DMS153 treated with DMSO at 0.1 percent for 48 hours (cell line): ENCODE measurements at regions not wholly inside any gene's neighbourhood (a gene's known extent, or its start where the extent isn't known, plus 50 kb on each side); places are given as distances from the start of the nearest gene placed in this dataset.

Source experiments
- DNase-seq: peaks from one replicate; lab custom pipeline; 2025; ENCODE audit not compliant: unreplicated experiment; lab: John Stamatoyannopoulos, UW

DNA sequence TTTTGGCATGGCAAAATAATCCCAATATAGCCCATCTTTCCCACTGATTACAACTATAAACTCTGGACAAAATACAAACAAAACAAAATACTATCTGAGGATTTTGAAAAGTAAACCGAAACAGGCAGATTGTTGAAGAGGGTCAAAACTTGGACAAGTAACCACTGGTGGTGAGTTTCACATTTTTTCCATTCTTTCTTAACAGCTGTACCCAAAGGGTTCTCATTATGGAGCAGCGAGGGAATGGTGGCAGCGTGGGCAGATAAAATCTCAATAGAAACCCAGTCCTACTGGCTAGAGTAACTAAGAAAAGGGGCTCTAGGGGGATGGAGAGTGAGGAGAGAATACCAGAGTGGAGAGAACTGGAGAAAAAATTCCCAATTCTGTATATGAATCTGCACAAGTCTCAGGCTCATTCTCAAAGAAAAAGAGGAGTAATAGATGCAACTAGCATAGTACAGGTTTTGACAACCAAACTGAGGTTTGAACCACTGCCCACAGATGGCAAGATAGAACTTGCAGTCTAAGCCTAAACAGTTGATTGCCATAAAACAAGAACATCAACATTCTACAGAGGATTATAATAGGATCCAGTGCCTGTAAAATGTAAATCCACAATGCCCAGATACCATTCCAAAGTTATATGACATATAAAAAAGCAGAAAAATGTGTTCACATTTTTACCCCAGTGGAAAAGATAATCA lies 284.5 kb downstream of the KCNRG start:
- DNase-seq = no peak

DNA sequence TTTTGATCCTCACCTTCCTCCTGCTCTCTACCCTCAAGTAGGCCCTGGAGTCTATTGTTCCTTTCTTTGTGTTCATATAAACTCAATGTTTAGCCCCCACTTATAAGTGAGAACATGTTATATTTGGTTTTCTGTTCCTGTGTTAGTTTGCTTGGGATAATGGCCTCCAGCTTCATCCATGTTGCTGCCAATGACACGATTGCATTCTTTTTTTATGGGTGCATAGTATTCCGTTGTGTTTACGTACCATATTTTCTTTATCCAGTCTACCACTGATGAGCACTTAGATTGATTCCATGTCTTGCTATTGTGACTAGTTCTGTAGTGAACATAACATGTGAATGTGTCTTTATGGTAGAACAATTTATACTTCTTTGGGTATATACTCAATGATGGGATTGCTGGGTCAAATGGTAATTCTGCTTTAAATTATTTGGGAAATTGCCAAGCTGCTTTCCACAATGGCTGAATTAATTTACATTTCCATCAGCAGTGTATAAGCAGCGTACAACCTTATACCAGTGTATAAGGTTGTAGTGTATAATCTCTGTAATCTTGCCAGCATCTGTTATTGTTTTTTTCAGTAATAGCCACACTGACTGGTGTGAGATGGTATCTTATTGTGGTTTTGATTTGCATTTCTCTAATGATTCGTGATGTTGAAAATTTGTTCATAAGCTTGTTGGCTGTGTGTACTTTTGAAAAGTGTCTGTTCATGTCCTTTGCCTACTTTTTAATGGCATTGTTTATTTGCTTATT lies 288.9 kb downstream of the KCNRG start:
- no peak for DNase-seq

DNA sequence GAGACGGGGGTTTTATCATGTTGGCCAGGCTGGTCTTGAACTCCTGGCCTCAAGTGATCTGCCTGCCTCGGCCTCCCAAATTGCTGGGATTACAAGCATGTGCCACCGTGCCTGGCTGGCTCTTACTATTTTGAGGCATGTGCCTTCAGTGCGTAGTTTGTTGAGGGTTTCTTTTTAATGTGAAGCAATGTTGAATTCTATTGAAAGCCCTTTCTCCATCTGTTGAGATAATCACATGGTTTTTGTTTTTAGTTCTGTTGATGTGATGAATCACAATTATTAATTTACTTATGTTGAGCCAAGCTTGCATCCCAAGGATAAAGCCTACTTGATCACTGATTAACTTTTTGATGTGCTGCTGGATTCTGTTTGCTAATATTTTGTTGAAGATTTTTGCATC lies 290.9 kb downstream of the KCNRG start:
- DNase-seq = no peak

DNA sequence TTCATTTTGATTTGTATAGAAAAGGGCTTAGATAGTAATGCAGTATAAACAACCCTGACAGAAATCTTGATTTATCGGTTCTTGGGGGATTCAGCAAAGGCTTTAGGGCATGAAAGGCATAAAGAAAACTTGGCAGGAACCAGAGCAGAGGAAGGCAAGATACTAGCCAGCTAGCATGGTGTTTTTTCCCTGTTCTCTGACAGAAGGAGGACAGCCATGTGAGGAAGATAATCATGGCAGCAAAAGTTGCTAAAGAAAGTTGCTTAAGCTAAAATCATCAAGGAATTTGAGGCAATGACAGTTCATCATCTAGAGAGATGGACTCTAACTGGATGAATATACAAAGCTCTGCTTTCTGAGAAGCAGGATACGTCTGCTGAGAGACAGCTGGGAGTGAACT lies 294.1 kb downstream of the KCNRG start:
- DNase-seq = no peak

DNA sequence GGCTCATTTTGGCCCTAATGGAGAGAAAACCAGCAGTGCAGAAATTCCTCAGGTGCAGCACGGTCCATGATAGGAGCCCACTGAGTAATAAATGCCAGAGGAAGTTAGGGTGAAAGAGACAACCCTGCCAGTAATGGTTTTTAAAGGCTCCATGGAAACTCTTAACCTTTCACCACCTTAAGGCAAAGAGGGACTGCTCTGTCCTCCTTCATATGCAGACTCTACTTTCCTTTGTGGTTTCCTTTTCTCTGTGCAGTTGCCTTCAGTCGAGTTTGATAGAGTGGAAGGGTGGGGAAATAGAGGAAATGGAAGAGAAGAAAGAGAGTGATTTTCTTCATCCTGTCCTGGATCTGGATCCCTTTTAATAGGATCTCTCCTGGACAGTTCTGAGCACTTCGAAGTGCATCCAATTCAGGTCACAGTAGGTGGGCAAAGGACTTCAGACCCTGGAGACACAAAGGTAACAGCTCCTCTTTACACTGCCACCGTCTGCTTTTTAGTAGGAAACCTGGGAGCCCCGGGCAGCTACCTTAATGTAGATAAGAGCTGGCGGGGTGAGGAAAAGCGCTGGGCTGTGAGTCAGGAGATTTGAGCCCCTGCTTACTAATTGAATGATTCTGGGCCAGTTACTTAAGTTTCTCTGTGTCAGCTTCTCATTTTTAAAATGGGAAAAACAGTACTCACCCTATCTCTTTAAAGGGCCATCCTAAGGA lies 294.8 kb downstream of the KCNRG start:
- DNase-seq = no peak

DNA sequence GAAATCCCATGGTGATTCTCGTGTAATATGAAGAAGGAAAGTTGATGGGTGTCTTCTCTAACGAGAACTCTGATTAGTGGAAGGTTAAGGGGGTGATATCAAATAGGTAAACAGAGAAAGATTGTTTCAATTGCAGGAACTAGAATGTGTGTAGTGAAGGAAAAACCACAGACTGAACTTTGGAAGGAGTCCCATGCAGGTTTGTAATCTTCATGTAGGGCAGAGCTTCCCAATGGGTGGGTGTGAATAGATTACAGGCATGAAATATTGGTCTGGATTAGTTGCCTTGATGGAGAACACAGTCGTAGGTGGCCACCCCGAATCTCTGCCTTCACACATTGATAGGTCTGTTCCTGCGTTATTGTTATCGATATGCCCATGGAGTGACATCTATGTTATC lies 295.5 kb downstream of the KCNRG start:
- DNase-seq = no peak

DNA sequence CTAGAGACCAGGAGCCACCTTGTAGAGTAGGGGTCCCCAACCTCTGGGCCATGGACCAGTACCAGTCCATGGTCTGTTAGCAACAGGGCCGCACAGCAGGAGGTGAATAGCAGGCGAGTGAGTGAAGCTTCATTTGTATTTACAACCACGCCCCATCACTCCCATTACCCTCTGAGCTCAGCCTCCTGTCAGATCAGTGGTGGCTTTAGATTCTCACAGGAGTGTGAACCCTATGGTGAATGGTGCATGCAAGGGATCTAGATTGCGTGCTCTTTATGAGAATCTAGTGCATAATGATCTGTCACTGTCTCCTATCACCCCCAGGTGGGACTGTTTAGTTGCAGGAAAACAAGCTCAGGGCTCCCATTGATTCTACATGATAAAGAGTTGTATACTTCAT lies 303.6 kb downstream of the KCNRG start:
- DNase-seq = no peak

DNA sequence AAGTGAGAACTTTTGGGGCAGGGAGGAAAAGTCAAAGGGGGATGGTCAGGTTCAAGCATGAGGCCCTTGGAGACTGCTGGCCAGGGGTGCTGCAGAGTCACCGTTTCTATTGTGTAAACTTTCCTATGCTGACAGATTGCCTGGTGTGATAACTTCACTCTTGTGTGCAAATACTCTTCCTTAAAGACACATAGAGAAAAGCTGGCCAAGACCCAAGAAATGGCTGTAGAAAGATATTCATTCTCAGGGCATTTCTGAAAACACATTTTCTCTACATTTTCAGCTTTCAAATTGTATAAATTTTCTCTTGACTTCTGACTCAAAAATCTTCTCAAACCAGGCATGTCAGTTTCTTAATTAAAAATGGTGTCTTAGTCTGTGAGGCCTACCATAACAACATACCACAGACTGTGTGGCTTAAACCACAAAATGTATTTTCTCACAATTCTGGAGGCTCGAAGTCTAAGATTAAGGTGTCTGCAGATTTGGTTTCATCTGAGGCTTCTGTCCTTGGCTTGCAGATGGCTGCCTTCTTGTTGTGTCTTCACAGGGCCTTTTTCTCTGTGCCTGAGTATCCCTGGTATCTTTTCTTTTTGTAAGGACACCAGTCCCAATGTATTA lies 304.5 kb downstream of the KCNRG start:
- DNase-seq = no peak

DNA sequence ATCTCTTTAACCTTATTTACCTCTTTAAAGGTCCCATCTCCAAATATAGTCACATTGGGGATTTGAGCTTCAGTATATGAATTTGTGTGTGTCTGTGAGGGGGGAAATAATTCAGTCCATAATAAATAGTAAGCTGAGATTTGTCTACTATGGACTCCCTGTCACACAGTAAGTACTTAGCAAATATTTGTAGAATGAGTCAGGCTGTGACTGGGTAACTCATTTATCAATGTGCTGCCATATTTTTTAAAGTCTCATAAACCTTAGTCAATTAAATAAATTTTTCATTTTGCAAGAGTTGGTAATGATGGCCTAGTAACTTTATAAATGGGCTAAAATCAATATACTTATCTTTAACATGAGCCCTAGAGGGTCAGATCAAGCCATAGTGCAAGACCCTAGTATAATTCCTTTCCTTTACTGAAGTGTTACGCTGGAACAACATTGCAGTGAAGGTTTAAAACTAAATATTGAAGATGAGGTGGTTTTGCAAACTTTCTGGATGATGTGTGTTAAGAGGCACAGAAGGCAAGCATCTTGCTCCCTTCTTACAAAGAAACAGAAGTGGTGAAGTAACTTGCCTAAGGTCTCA lies 305.1 kb downstream of the KCNRG start:
- DNase-seq = no peak

DNA sequence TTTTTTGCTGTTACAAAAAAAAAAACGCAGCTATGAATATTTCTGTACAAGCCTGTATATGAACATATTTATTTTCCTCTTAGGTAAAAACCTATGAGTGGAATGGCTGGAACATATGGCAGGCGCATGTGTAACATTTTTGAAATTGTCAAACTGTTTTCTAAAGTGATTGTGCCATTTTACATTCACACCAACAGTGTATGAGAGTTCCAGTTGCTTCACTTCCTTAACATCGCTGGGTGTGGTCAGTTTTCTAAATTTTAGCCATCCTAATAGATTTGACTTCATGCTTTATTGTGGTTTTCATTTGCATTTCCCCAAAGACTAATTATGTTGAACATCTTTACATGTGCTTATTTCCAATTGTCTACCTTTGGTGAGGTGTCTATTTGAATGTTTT lies 306.8 kb downstream of the KCNRG start:
- no peak for DNase-seq

DNA sequence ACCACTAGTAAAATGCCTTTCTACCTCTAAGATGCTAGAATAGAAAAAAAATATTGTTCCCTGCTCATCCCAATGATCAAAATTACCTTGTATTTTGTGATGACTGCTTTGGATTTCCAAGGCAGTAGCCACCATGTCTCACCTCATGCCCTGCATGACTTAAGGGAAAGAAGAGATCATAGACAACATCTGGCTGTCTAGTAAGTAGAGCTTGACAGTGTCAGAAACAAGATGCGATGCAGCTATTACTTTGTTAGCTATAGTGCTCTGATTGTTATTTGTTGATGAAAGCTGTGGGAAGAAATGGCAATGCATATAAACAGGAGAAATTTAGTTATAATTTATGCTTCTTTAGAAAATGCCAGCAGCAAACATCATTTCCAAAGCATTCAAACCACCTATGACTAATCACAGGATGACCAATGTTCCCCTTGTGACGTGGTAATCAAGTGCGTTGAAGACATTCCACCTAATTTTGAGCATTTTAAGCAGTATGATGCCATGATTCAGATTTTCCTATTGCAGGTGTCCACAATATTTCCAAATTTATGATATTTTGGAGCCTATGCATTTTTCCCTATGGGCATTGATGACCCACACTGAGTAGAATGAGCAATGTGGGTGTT lies 308.3 kb downstream of the KCNRG start:
- DNase-seq = no peak

DNA sequence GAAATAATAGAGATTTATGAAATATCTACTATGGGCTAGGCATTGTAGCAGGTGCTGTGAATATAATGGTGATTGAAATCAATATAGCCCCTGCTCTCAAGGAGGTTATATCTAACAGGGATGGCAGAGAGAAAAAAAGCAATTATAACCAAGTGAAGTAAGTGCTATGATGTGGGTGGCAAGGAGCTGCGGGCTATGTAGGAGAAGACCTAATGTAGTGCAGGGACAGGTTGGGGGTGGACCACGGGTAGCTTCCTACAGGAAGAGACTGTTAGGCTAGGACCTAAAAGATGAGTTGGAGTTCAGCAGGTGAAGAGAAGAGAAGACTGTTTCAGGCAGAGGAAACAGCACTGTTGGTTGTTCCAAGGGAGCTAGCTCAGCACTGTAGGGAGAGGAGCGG lies 311.0 kb downstream of the KCNRG start:
- DNase-seq = no peak

DNA sequence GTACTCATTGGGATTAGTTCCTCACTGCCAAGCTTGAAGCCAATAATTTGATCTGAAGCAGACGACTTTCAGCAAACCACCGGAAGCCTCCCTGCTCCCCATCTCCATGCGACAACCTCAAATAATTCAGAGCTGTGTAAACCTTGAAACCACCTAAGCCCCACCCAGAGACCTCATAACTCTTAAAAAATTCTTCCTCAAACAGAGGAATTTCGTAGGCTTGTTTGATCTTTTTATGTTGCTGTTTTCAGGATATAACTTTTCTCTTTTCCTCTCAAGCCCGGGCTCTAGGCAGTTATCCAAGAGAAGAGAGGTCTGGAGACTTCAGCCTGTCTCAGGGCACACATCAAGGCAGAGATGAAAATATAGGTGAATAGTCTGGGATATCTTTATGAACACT lies 311.6 kb downstream of the KCNRG start:
- no peak for DNase-seq

DNA sequence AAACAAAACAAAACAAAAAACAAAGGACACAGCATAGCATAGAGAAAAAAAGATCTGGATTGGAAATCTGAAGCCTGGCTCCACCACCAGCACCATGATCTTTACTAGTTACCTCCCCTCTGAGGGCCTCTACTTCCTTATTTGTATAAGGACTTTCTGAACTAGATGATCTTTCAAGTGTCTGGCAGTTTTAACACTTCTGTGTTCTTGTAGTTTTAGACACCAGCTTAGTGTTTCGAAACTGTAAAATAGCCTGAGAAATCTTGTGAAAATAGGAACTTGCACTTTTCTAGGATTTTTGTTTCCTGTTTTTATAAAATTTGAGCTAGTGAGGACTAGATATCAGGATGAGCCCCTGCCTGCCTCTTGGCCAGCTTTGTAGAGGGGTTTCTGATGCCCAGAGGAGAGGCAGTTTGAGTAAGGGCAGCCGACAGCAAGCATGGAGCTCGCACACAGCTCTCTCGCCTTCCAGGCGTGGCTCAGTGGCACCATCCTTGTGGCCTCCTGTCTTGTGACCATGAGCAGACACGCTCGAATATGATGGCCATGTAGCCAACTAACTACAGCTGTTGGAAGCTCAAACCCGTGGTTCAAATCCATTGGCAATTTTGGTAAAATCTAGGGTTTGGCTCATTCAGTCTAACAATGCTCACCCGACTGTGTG lies 319.0 kb downstream of the KCNRG start:
- DNase-seq = no peak

DNA sequence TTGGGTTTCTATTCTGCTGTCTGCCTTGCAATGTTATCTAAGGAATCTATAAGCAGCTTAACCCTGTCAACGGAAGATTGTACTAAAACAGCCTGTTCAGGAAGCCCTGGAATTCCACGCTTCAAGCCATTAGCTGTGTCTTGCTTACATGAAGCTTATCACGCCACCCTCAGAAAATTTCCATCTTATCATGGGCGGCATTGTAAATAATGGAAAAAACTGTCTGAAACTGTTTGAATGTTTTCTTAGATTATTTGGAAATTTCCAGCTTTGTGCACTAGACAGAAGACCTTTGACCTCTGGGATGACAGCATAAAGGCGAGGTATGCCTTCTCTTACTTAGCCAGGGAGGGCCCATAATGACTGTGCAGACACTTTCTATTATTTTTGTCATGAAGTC lies 319.7 kb downstream of the KCNRG start:
- DNase-seq = no peak

DNA sequence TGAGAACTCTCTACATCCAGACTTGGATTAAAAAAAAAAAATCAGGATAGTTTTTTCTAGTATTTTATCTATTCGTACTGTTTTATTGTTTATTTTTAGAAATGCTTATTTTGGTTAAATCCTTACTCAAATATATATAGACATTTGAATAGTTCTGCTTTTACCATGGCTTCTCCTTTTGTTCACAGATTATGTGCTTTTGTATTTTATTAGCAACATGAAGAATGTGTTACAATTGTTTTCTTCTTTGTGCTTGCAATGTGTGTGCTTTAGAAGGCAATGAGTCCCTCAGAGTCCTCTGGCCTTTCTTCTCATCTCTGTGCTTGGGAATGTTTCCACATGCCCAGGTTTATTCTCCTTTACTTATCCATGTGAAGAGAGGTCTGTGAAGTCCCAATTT lies 324.0 kb downstream of the KCNRG start:
- DNase-seq = no peak

DNA sequence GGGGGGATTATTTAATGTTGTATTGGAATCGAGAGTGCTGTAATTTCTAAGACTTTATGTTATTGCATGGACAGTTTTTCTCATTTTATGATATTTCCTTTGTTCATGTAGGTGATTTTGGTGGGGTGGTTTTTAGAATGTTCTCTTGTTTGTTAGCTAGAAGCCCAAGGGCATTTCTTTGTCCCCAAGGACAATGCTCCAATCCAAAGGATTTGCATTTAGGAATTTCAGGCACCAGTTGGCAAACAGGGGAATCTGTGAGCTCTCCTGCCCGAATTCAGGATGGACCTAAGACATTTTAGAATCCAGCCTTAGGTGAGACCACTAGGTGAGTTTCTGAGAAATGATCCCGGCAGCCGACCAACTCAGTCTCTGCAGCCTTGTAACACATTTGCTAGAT lies 324.9 kb downstream of the KCNRG start:
- DNase-seq = no peak

DNA sequence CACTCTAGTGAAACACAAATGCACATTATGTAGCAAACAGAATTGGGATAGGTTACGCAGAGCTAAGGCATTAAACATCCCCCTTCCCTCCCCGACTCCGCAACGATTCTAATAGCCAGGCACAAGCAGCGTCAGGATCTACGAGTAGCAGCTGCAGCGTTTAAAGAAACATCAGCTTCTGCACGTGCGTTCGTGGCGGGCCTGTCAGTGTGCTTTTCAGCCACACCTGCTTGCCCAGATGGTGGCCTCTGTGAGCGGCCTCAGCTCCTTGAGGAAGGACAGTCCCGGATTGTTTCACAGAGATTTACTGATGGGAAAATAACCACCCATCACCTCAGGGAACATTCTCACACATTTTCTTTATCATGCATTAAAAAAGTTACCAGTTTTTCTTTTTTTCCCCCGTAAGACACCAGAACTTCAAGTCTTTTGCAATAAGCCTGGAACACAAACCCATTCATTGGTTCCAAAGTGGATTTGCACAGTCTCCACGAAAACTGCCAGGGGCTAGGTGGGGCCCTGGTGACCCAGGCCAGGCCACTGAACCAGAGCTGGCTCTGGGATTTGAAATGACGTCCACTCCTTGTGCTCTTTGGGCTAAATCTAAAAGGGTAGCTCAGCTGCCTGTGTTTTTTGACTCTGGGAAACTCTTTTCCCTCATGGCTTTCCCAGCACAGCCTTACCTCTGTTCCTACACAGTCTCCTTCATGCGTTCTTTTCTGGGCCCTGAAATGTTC lies 325.5 kb downstream of the KCNRG start:
- no peak for DNase-seq

DNA sequence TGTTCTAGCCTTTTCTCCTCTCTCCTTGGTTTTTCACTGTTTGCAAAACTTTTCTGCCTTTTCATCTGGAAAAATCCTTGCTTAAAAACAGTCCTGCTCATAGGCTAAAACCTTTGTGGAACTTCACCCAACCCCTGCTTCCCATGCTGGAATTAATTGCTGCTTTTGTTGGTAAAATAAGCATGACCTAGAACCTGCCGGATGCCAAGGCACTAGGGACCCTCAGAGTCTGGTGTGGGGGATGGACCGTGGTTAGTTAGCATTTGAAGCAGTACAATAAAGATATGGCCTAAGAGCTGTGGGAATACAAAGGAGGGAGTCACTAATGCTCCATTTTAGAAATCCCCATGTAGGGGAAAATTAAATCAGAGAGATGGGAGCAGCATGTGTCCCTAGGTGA lies 326.3 kb downstream of the KCNRG start:
- no peak for DNase-seq

DNA sequence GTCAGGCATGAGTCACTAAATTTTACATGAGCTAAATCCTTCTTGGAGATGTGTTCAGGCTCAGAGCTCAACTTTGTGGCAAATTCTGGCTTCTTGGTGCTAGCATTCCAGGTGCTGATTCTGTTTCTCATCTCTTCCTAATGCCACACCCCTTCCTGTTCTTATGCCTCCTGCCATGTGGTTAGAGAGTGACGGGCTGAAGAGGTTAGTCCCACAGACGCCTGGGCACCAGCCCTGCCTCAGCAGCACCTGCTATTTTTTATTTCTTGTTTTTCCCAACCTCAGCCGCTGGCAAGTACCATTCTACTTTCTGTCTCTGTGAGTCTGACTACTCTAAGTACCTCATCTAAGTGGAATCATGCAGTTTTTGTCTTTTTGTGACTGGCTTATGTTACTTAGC lies 329.5 kb downstream of the KCNRG start:
- no peak for DNase-seq
